ENCODE measurements at regions not wholly inside any gene's neighbourhood (a gene's known extent, or its start where the extent isn't known, plus 50 kb on each side); places are given as distances from the start of the nearest gene placed in this dataset.
A peak's percentile ranks its signal among the peaks of the same experiment; 100 is the strongest.
"Not testable (repeated sequence)": the region's sequence is repeated elsewhere in the genome, so short reads cannot be mapped to it uniquely, and the experiment has no call there.

DNA sequence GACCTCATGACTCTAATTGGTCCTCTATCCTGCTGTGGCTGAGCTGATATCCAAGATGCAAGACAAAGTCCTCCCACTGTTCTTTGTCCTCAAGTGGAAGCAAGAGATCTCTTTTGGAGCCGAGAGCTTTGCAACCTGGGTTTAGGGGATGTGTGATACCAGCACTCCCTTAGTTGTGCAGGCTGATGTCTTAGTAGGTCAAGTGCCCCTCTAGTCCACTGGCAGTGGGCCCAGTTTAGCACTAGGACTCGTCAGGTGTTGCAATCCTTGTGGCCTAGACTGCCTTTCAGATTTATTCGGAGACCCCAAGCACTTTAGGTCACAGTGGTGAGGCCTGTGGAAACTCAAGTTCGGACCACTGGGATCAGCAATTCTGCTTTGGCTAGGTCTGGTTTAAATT, 64.0 kb downstream of the GPRASP3 start:
- DNase-seq (ENCODE audit: low read depth), result no peak

- DNase-seq (ENCODE audit: low read depth), result no peak
Measured at GRCh38 chrX:102787283-102787682, 66.7 kb downstream of the GPRASP3 start.

DNA sequence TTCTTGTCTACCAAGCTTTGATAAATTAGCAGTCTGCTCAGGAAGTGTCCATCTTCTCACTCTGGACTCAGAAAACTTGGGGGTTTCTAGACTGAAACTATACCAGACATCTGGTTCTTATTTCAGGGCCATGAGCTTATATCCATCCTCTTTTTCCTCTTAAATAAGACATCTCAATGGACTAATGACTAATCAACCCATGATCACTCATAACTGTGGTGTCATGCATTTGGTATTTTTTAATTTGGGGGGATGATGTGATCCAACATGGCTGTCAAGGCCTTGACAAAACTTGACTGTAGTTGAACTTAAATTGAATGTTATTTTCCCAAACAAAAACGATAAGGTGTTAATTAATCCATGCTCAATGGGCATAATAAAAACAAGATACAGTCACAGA, 87.8 kb downstream of the GPRASP3 start:
- no peak for DNase-seq (ENCODE audit: low read depth)

- not testable (repeated sequence) for DNase-seq (ENCODE audit: low read depth)
Measured at GRCh38 chrX:102818269-102818668, 97.7 kb downstream of the GPRASP3 start.

DNA sequence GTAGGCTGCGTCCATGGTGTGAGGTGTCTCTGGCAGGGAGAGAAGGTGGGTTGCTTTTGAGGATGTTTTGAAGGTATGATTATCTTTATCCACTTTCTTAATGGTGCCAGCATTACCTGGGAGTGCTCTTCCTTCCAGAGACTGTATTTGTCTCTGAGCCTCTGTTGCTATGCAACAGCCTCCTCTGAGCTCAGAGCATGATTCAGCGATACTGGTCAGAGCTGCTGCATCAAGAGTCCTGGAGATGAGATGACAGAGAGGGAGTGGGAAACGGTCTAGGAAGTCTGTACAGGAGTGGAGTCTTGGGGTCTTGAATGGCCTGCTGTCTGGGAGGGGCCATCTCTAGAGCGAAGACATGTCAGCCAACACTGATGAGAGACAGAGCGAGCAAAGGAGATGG, 104.4 kb upstream of the RAB40AL start:
- DNase-seq (ENCODE audit: low read depth), result no peak

GRCh38 chrX:102833136-102833535, 103.9 kb upstream of the RAB40AL start:
- DNase-seq (ENCODE audit: low read depth), result no peak

GRCh38 chrX:102835504-102836146, 101.4 kb upstream of the RAB40AL start:
- no peak for DNase-seq (ENCODE audit: low read depth)

DNA sequence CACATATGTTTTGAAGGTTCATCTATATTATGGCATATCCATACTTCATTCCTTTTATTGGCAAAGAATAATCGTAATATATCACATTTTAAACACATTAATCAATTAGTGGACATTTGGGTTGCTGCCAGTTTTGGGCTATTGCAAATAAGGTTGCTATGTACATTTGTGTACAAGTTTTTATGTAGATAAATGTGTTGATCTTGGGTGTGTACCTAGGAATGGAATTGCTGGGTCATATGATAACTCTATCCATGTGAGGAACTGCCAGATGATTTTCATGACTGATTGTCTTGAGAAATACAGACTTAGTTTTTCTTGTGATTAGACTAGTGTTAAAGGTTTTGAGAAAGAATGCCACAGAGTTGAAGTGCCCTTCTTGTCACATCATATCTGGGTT, 99.2 kb upstream of the RAB40AL start:
- DNase-seq (ENCODE audit: low read depth), result no peak

GRCh38 chrX:102840871-102841705, 96.0 kb upstream of the RAB40AL start:
- DNase-seq (ENCODE audit: low read depth), result no peak

GRCh38 chrX:102841706-102842003, 95.4 kb upstream of the RAB40AL start:
- DNase-seq (ENCODE audit: low read depth), result no peak

DNA sequence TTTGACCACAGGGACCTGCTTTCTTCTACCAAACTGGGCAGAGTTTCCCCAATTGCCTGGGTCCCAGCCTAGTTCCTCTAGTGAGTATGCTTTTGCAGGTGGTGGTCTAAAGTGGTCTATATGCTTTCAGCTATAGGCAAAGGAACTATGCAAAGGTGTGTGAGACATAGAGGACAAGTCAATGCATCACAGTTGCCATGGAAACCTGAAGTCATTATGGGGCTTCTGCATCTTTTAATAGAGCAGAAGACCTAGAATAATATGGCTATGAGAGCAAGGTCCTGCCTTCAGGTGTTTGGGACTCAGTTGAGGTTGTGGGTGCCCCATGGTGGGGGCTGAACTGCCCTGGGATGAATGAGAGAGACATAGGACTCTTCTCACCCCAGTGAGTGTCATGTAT, 92.1 kb upstream of the RAB40AL start:
- DNase-seq (ENCODE audit: low read depth), result no peak

DNA sequence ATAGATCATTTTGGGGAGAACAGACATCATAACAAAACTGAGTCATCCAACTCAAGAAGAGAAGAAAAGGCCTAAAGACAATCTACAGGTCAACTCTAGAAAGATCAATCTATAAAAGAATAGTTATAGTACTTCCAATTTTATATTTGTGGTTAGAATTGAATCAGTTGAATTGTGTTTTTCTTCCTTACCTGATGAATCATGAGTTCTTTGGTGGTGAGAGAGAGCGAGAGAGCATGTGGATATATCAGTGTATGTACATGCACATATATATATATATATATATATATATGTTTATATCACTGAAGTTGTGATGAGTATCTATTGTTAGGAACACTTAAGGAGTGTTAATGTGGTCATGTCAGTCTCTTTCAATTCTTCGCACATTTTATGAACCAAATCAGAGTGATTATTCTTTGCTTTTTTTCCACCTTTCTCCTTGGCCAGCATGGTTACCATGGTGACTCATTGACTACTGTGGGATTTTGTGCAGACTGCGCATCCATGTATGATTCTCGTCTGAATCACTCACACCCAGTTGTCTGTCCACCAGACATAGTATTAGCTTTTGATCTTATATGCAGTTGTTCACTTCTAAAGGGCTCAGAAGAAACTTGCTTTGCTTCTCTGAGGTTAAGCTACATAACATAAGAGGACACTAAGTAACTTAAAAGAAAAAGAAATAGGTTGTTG, 90.4 kb upstream of the RAB40AL start:
- DNase-seq (ENCODE audit: low read depth), result no peak

DNA sequence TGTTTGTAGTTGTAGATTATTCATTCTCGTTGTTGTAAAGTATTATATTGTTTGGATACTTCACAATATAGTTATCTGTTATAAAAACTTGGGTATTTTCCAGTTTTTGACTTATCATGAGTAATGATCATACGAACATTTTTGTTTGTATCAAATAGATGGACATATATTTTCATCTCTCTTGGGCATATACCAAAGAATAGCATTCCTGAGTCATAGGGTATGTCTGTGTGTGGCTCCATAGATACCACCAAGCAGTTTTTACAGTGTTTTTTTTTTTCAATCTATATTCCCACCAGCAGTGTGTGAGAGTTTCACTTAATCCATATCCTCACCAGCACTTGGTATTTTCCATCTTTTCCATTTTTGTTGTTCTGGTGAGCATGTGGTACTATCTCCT, 89.7 kb upstream of the RAB40AL start:
- no peak for DNase-seq (ENCODE audit: low read depth)

DNA sequence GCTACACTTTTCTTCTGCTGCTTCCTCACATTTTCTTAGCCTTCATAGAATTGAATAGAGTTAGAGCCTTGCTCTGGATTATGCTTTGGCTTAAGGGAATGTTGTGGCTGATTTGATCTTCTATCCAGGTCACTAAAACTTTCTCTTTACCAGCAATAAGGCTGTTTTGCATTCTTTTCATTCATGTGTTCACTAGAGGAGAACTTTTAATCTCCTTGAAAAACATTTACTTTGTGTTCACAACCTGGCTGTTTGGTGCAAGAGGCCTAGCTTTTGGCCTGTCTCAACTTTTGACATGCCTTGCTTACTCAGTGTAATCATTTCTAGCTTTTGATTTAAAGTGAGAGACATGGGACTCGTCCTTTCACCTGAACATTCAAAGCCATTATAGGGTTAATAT, 87.7 kb upstream of the RAB40AL start:
- DNase-seq (ENCODE audit: low read depth), result no peak

DNA sequence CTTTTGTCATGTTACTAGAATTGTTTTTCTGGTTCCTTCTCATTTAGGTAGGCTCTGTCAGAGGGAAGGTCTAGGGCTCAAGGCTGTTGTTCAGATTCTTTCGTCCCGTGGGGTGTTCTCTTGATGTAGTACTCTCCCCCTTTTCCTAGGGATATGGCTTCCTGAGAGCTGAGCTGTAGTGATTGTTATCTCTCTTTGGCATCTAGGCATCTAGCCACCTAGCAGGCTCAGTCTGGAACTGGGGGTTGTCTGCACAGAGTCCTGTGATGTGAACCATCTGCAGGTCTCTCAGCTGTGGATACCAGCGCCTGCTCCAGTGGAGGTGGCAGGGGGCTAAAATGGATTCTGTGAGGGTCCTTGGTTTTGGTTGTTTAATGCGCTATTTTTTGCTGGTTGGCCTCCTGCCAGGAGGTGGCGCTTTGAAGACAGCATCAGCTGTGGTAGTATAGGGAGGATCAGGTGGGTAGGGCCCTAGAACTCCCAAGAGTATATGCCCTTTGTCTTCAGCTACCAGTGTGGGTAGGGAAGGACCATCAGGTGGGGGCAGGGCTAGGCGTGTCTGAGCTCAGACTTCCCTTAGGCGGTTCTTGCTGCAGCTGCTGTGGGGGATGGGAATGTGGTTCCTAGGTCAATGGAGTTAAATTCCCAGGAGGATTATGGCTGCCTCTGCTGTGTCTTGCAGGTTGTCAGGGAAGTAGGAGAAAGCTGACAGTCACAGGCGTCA, 78.1 kb upstream of the RAB40AL start:
- not testable (repeated sequence) for DNase-seq (ENCODE audit: low read depth)

- DNase-seq (ENCODE audit: low read depth), result no peak
Measured at GRCh38 chrX:102859550-102859871, 77.6 kb upstream of the RAB40AL start.

DNA sequence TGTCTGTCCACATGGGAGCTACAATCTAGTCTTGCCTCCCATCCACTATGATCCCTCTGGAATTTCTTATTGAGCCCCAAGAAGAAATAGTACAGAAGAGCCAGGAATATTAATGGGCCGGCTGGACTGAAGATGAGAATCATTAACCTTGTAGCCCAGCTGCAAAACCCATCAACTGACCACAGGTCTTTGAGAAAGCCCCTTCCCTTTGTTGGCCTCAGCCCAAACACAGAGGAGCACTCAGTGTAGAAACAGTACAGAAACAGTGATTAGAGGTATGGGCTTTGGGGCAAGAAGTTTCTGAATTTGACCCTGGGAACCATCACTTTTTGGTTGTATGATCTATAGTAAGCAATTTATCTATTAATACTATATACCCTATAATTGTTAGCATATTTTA, 76.8 kb upstream of the RAB40AL start:
- no peak for DNase-seq (ENCODE audit: low read depth)

DNA sequence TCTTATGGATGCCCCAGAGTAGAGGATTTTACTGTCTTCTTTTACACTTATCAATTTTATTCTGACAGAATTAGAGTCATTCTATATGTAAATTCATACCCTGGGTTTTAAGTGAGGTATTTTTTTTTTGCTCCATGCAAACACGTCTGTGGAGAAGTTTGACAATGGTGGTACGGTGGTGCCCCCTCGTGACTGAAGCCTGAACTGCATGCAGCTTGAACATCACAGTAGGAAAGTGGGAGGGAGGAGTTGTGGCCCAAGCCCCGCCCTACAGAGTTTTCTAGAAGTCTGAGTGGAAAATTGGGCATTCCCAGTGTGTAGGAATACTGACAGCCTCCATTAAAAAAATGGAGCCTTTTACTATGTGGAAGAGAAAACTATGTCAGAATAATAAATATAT, 73.3 kb upstream of the RAB40AL start:
- peak; percentile 60 for DNase-seq (ENCODE audit: low read depth)

GRCh38 chrX:102866981-102867656, 70.0 kb upstream of the RAB40AL start:
- DNase-seq (ENCODE audit: low read depth), result no peak

- DNase-seq (ENCODE audit: low read depth), result no peak
Measured at GRCh38 chrX:102883491-102883890, 53.6 kb upstream of the RAB40AL start.
